GM12891 (cell line): ENCODE measurements at regions not wholly inside any gene's neighbourhood (a gene's known extent, or its start where the extent isn't known, plus 50 kb on each side); places are given as distances from the start of the nearest gene placed in this dataset.
"Not testable (repeated sequence)": the region's sequence is repeated elsewhere in the genome, so short reads cannot be mapped to it uniquely, and the experiment has no call there.

Experiments
- DNase-seq: peaks from one replicate; pipeline ENCODE4 v3.0.0; 2011; ENCODE audit warnings: low spot score; ENCODE audit not compliant: insufficient read length
- FAIRE-seq: peaks from 2 replicates; lab custom pipeline; 2011; peaks lifted over from hg19 to GRCh38; lab: Jason Lieb, UNC
- PAX5 ChIP-seq: IDR thresholded peaks from 2 replicates; pipeline ENCODE4 v1.6.1; 2011; ENCODE audit warnings: low read length, moderate library complexity, mild to moderate bottlenecking; ENCODE audit not compliant: insufficient read depth, severe bottlenecking
- POLR2A ChIP-seq: IDR thresholded peaks from 2 replicates; pipeline ENCODE4 v1.6.1; 2011; ENCODE audit warnings: low read depth, low read length, control low read depth
- POLR2AphosphoS5 ChIP-seq: IDR thresholded peaks from 2 replicates; pipeline ENCODE4 v1.6.1; 2011; ENCODE audit warnings: low read depth, low read length, control low read depth
- POU2F2 ChIP-seq: IDR thresholded peaks from 2 replicates; pipeline ENCODE4 v1.6.1; 2011; ENCODE audit warnings: low read depth, mild to moderate bottlenecking, control low read depth, low read length, moderate library complexity
- SPI1 ChIP-seq: IDR thresholded peaks from 2 replicates; pipeline ENCODE4 v1.6.1; 2011; ENCODE audit warnings: low read depth, low read length, control low read depth
- TAF1 ChIP-seq: IDR thresholded peaks from 2 replicates; pipeline ENCODE4 v1.6.1; 2011; ENCODE audit warnings: low read depth, low read length, control low read depth

- DNase-seq (no peak), FAIRE-seq (no peak)
- TF ChIP-seq TAF1 (no peak), POLR2A (no peak), SPI1 (no peak), POLR2AphosphoS5 (no peak), PAX5 (no peak), POU2F2 (no peak)
These were observed 1369.3 kb downstream of the AACS start for GRCh38 chr12:126434412-126434985.

GRCh38 chr12:126436041-126436440 lies 1370.8 kb downstream of the AACS start:
- no peak for DNase-seq
- FAIRE-seq = no peak
- TF ChIP-seq POU2F2 (no peak), POLR2AphosphoS5 (no peak), TAF1 (no peak), PAX5 (no peak), POLR2A (no peak), SPI1 (no peak)

- FAIRE-seq (no peak), DNase-seq (no peak)
- TF ChIP-seq POU2F2 = no peak
- no peak for TF ChIP-seq POLR2A
- no peak for TF ChIP-seq TAF1
- no peak for TF ChIP-seq PAX5
- TF ChIP-seq POLR2AphosphoS5 = no peak
- TF ChIP-seq SPI1 = no peak
These were observed 1372.7 kb downstream of the AACS start for GRCh38 chr12:126437934-126438333.

- FAIRE-seq (no peak), DNase-seq (no peak)
- no peak for TF ChIP-seq TAF1
- no peak for TF ChIP-seq SPI1
- TF ChIP-seq PAX5 = no peak
- no peak for TF ChIP-seq POU2F2
- no peak for TF ChIP-seq POLR2A
- TF ChIP-seq POLR2AphosphoS5 = no peak
These were observed 1378.7 kb downstream of the AACS start for GRCh38 chr12:126443977-126444376.

GRCh38 chr12:126447346-126447745 lies 1382.1 kb downstream of the AACS start:
- DNase-seq (no peak), FAIRE-seq (no peak)

GRCh38 chr12:126451809-126452208 lies 1386.6 kb downstream of the AACS start:
- no peak for FAIRE-seq
- TF ChIP-seq POLR2A = no peak
- TF ChIP-seq SPI1 = no peak
- no peak for TF ChIP-seq TAF1
- no peak for TF ChIP-seq PAX5
- TF ChIP-seq POLR2AphosphoS5 = no peak
- TF ChIP-seq POU2F2 = no peak
- no peak for DNase-seq

More at GRCh38 chr12:126447346-126447745, 1382.1 kb downstream of the AACS start:
- TF ChIP-seq PAX5 = no peak
- no peak for TF ChIP-seq SPI1
- TF ChIP-seq POU2F2 = no peak
- no peak for TF ChIP-seq POLR2AphosphoS5
- no peak for TF ChIP-seq TAF1
- no peak for TF ChIP-seq POLR2A

GRCh38 chr12:126452686-126453085 lies 1387.5 kb downstream of the AACS start:
- not testable (repeated sequence) for FAIRE-seq, DNase-seq

GRCh38 chr12:126454581-126454980 lies 1389.3 kb downstream of the AACS start:
- TF ChIP-seq TAF1 = no peak
- no peak for TF ChIP-seq SPI1
- no peak for TF ChIP-seq POLR2A
- TF ChIP-seq POU2F2 = no peak
- TF ChIP-seq PAX5 = no peak
- TF ChIP-seq POLR2AphosphoS5 = no peak
- DNase-seq (no peak), FAIRE-seq (no peak)

GRCh38 chr12:126457776-126458175 lies 1392.5 kb downstream of the AACS start:
- no peak for FAIRE-seq
- no peak for TF ChIP-seq SPI1
- no peak for TF ChIP-seq TAF1
- no peak for TF ChIP-seq POLR2A
- TF ChIP-seq POU2F2 = no peak
- DNase-seq = no peak

- DNase-seq (no peak), FAIRE-seq (no peak)
- TF ChIP-seq TAF1 = no peak
- no peak for TF ChIP-seq POU2F2
- TF ChIP-seq POLR2A = no peak
- no peak for TF ChIP-seq POLR2AphosphoS5
- no peak for TF ChIP-seq PAX5
- TF ChIP-seq SPI1 = no peak
These were observed 1398.9 kb downstream of the AACS start for GRCh38 chr12:126464153-126464552.
